Liver (tissue), 8 donors: ENCODE measurements at regions not wholly inside any gene's neighbourhood (a gene's known extent, or its start where the extent isn't known, plus 50 kb on each side); places are given as distances from the start of the nearest gene placed in this dataset.

Source experiments
- DNase-seq: peaks from one replicate; pipeline ENCODE4 v3.0.0-alpha.2; 2017; ENCODE audit warnings: low spot score
- H3K27ac ChIP-seq, 2 donors: one replicate each; pipeline ENCODE4 v1.7.0; 2013; ENCODE audit warnings: inconsistent platforms in 2 of 2, low read length in 2 of 2, control low read depth in 1 of 2, low read depth in 1 of 2, mild to moderate bottlenecking in 1 of 2
- H3K27me3 ChIP-seq, 4 donors: one replicate each; pipeline versions ENCODE4 v1.6.1 to v1.7.0; 2013; ENCODE audit warnings: low read length in 3 of 4, inconsistent platforms in 1 of 4, mild to moderate bottlenecking in 1 of 4, moderate library complexity in 1 of 4; ENCODE audit not compliant: control insufficient read depth in 4 of 4, insufficient read depth in 4 of 4
- H3K36me3 ChIP-seq, 4 donors: one replicate each; pipeline versions ENCODE4 v1.6.1 to v1.7.0; 2013; ENCODE audit warnings: low read length in 3 of 4, mild to moderate bottlenecking in 3 of 4, low read depth in 1 of 4, moderate library complexity in 1 of 4; ENCODE audit not compliant: control insufficient read depth in 4 of 4, insufficient read depth in 3 of 4
- H3K4me1 ChIP-seq, 4 donors: one replicate each; pipeline versions ENCODE4 v1.6.1 to v1.7.0; 2013; ENCODE audit warnings: low read length in 3 of 4, mild to moderate bottlenecking in 3 of 4, moderate library complexity in 1 of 4; ENCODE audit not compliant: control insufficient read depth in 4 of 4, insufficient read depth in 4 of 4
- H3K4me3 ChIP-seq, 3 donors: one replicate each; pipeline versions ENCODE4 v1.6.1 to v1.7.0; 2013; ENCODE audit warnings: low read length in 3 of 3, control low read depth in 1 of 3, low read depth in 1 of 3, mild to moderate bottlenecking in 1 of 3
- H3K9ac ChIP-seq, 2 donors: one replicate each; pipeline ENCODE4 v1.7.0; 2013; ENCODE audit warnings: low read length in 2 of 2, mild to moderate bottlenecking in 2 of 2, moderate library complexity in 2 of 2, control low read depth in 1 of 2, low read depth in 1 of 2
- H3K9me3 ChIP-seq, 4 donors: one replicate each; pipeline versions ENCODE4 v1.6.1 to v1.7.0; 2013; ENCODE audit warnings: low read length in 3 of 4; ENCODE audit not compliant: control insufficient read depth in 4 of 4
- EGR1 ChIP-seq, 2 donors: IDR thresholded peaks; 2 replicates each; pipeline ENCODE4 v1.6.1; 2016 to 2018; ENCODE audit warnings: antibody characterized with exemption in 2 of 2, low read depth in 2 of 2
- FOXA2 ChIP-seq: IDR thresholded peaks from 2 replicates; pipeline ENCODE4 v1.6.1; 2016; ENCODE audit warnings: antibody characterized with exemption
- GABPA ChIP-seq, 2 donors: IDR thresholded peaks in 1 of 2; conservative IDR thresholded peaks in 1 of 2; 2 replicates each; pipeline ENCODE4 v1.6.1; 2016; ENCODE audit warnings: antibody characterized with exemption in 2 of 2, mild to moderate bottlenecking in 1 of 2, moderate library complexity in 1 of 2
- HNF4G ChIP-seq: IDR thresholded peaks from 2 replicates; pipeline ENCODE4 v1.6.1; 2016; ENCODE audit warnings: antibody characterized with exemption
- JUND ChIP-seq, 2 donors: IDR thresholded peaks; 2 replicates each; pipeline ENCODE4 v1.6.1; 2016; ENCODE audit warnings: antibody characterized with exemption in 2 of 2
- NR2F2 ChIP-seq: IDR thresholded peaks from 2 replicates; pipeline ENCODE4 v1.6.1; 2016; ENCODE audit warnings: antibody characterized with exemption
- RAD21 ChIP-seq, 2 donors: IDR thresholded peaks; 2 replicates each; pipeline ENCODE4 v1.6.1; 2016; ENCODE audit warnings: antibody characterized with exemption in 2 of 2, mild to moderate bottlenecking in 2 of 2
- RXRA ChIP-seq, 2 donors: IDR thresholded peaks; 2 replicates each; pipeline ENCODE4 v1.6.1; 2017 to 2018; ENCODE audit warnings: antibody characterized with exemption in 2 of 2, mild to moderate bottlenecking in 1 of 2
- SP1 ChIP-seq: IDR thresholded peaks from 2 replicates; pipeline ENCODE4 v1.6.1; 2018; ENCODE audit warnings: antibody characterized with exemption, mild to moderate bottlenecking
- YY1 ChIP-seq: IDR thresholded peaks from 2 replicates; pipeline ENCODE4 v1.6.1; 2016; ENCODE audit warnings: antibody characterized with exemption, mild to moderate bottlenecking
- WGBS: extraction: QIAGEN DNeasy Blood & Tissue Kit; methylation state at CpG from one replicate; pipeline ENCODE4 v1.1.7; 2013; 5-methylcytosine and 5-hydroxymethylcytosine counted together
- TF ChIP-seq, protein P1 (sequence below): IDR thresholded peaks from 2 replicates; pipeline ENCODE4 v1.6.1; 2016; ENCODE audit warnings: antibody characterized with exemption
- TF ChIP-seq, protein P2 (sequence below): fragments of 150-350 bp; IDR thresholded peaks from 2 replicates; pipeline ENCODE4 v1.5.1; 2017; ENCODE audit warnings: improper control_type of control experiment, low read depth, low read length; ENCODE audit not compliant: missing input control
- TF ChIP-seq, protein P3 (sequence below): IDR thresholded peaks from 2 replicates; pipeline ENCODE4 v1.6.1; 2016; ENCODE audit warnings: antibody characterized with exemption, mild to moderate bottlenecking
- donor health status: healthy.
- donor health status: healthy.
- donor health status: healthy.
- donor health status: healthy.
- donor health status: healthy.

DNA sequence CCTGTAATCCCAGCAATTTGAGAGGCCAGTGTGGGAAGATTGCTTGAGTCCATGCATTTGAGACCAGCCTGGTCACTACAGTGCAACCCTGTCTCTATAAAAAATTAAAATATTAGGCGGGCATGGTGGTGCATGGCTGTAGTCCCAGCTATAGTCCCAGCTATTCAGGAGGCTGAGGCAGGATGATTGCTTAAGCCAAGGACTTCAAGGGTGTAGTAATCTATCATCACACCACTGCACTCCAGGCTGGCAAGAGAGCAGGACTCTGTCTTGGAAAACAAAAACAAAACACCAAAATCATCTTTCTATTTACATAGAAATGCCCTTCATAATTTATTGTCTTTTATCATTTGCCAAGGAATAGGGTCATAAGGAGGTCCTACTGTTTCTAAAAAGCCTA, 1274.1 kb upstream of the NCAM2 start:
- no peaks in the 10 kb centered on the region for H3K36me3 ChIP-seq
- no peak overlapping the region for H3K27ac ChIP-seq
- TF ChIP-seq FOXA2: no peak
- H3K4me1 ChIP-seq: no peaks in the 10 kb centered on the region
- H3K9me3 ChIP-seq: no peaks in the 10 kb centered on the region
- no peak overlapping the region for H3K4me3 ChIP-seq
- H3K27me3 ChIP-seq: no peaks in the 10 kb centered on the region
- no peak for DNase-seq
- WGBS: 86% methylated on average over 1 of the region's 1 CpG
- no peak overlapping the region for H3K9ac ChIP-seq

DNA sequence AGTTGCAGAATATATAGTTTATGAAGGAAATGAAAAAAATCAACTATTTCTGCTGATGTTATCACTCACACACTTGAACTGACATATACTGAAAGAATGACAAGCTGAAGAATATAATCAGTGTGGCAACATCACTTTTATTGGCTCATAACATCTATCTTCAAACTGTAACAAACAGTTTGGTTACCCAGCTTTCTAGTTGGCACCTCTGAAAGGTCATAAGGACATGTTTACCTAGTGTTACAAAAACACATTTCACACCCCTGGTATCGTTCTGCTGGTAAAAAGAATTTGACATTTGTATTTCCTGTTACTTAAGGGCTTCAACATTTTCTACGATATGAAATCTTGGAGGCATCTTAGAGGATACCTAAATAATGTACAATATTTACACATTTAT, 1267.0 kb upstream of the NCAM2 start:
- H3K9ac ChIP-seq: no peak overlapping the region
- H3K4me1 ChIP-seq: no peaks in the 10 kb centered on the region
- no peaks in the 10 kb centered on the region for H3K27me3 ChIP-seq
- TF ChIP-seq NR2F2 (no peak), RAD21 (IDR thresholded peaks at IDR 0.05) (no peak), RXRA (IDR thresholded peaks at IDR 0.05) (no peak), GABPA (IDR thresholded peaks at IDR 0.05 in 1 of 2, conservative IDR thresholded peaks at IDR 0.05 in 1 of 2) (no peak), FOXA2 (no peak), SP1 (no peak), JUND (IDR thresholded peaks at IDR 0.05) (no peak)
- TF ChIP-seq, protein P1, sequence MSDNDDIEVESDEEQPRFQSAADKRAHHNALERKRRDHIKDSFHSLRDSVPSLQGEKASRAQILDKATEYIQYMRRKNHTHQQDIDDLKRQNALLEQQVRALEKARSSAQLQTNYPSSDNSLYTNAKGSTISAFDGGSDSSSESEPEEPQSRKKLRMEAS: no peak
- TF ChIP-seq, protein P2, sequence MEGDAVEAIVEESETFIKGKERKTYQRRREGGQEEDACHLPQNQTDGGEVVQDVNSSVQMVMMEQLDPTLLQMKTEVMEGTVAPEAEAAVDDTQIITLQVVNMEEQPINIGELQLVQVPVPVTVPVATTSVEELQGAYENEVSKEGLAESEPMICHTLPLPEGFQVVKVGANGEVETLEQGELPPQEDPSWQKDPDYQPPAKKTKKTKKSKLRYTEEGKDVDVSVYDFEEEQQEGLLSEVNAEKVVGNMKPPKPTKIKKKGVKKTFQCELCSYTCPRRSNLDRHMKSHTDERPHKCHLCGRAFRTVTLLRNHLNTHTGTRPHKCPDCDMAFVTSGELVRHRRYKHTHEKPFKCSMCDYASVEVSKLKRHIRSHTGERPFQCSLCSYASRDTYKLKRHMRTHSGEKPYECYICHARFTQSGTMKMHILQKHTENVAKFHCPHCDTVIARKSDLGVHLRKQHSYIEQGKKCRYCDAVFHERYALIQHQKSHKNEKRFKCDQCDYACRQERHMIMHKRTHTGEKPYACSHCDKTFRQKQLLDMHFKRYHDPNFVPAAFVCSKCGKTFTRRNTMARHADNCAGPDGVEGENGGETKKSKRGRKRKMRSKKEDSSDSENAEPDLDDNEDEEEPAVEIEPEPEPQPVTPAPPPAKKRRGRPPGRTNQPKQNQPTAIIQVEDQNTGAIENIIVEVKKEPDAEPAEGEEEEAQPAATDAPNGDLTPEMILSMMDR: no peak
- TF ChIP-seq, protein P3, sequence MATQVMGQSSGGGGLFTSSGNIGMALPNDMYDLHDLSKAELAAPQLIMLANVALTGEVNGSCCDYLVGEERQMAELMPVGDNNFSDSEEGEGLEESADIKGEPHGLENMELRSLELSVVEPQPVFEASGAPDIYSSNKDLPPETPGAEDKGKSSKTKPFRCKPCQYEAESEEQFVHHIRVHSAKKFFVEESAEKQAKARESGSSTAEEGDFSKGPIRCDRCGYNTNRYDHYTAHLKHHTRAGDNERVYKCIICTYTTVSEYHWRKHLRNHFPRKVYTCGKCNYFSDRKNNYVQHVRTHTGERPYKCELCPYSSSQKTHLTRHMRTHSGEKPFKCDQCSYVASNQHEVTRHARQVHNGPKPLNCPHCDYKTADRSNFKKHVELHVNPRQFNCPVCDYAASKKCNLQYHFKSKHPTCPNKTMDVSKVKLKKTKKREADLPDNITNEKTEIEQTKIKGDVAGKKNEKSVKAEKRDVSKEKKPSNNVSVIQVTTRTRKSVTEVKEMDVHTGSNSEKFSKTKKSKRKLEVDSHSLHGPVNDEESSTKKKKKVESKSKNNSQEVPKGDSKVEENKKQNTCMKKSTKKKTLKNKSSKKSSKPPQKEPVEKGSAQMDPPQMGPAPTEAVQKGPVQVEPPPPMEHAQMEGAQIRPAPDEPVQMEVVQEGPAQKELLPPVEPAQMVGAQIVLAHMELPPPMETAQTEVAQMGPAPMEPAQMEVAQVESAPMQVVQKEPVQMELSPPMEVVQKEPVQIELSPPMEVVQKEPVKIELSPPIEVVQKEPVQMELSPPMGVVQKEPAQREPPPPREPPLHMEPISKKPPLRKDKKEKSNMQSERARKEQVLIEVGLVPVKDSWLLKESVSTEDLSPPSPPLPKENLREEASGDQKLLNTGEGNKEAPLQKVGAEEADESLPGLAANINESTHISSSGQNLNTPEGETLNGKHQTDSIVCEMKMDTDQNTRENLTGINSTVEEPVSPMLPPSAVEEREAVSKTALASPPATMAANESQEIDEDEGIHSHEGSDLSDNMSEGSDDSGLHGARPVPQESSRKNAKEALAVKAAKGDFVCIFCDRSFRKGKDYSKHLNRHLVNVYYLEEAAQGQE: no peak
- H3K27ac ChIP-seq: no peak overlapping the region
- no peaks in the 10 kb centered on the region for H3K9me3 ChIP-seq
- H3K36me3 ChIP-seq: no peaks in the 10 kb centered on the region
- 21% methylated on average over 2 of the region's 2 CpGs for WGBS
- H3K4me3 ChIP-seq: no peak overlapping the region
- no peak for DNase-seq

DNA sequence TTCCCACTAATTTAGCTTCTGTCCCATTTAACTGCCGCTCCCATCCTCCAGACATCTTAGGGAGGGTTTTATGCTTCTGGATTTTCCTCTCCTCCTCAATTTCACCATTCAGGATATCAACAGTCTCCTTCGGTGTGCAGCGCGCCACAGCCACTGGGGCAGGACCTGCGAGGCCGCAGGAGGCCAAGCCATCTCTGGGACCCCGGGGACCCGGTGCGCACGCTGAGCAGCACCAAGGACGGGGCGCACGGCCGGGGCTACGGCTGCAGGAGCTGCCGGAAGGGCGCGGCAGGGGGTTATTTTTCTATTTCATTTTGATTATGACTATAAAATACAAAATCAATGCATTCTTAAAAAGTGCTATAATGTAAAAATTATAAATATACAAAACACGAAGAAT, 1238.4 kb upstream of the NCAM2 start:
- no peak overlapping the region for H3K27ac ChIP-seq
- H3K4me3 ChIP-seq: no peak overlapping the region
- no peaks in the 10 kb centered on the region for H3K27me3 ChIP-seq
- no peak for DNase-seq
- H3K9me3 ChIP-seq: no peaks in the 10 kb centered on the region
- TF ChIP-seq NR2F2 (no peak), RXRA (IDR thresholded peaks at IDR 0.05) (no peak), EGR1 (IDR thresholded peaks at IDR 0.05; ENCODE audit: low read depth in 2 of 2) (no peak), FOXA2 (no peak), RAD21 (IDR thresholded peaks at IDR 0.05) (no peak), GABPA (IDR thresholded peaks at IDR 0.05 in 1 of 2, conservative IDR thresholded peaks at IDR 0.05 in 1 of 2) (no peak), HNF4G (no peak), YY1 (no peak)
- TF ChIP-seq, protein P2: no peak
- TF ChIP-seq, protein P3: no peak
- TF ChIP-seq, protein P1: no peak
- no peaks in the 10 kb centered on the region for H3K36me3 ChIP-seq
- H3K4me1 ChIP-seq: no peaks in the 10 kb centered on the region
- H3K9ac ChIP-seq: no peak overlapping the region
- WGBS: 92% methylated on average over 19 of the region's 19 CpGs
